ENCODE measurements at regions not wholly inside any gene's neighbourhood (a gene's known extent, or its start where the extent isn't known, plus 50 kb on each side); places are given as distances from the start of the nearest gene placed in this dataset.

GRCh38 chr2:3059141-3059925, 318.3 kb downstream of the EIPR1 start:
- ATAC-seq (ENCODE audit: low read depth) (no peak), DNase-seq (ENCODE audit: low spot score) (no peak)
- no peak overlapping the region for H3K27ac ChIP-seq (ENCODE audit: poor library complexity, severe bottlenecking)
- no peaks in the 10 kb centered on the region for H3K9me3 ChIP-seq (ENCODE audit: severe bottlenecking)
- no peak for TF ChIP-seq CTCF (IDR thresholded peaks at IDR 0.05; ENCODE audit: poor library complexity, severe bottlenecking)
- H3K4me1 ChIP-seq (ENCODE audit: insufficient read depth, poor library complexity, severe bottlenecking): no peaks in the 10 kb centered on the region
- no peaks in the 10 kb centered on the region for H3K36me3 ChIP-seq (ENCODE audit: low read depth)
- no peaks in the 10 kb centered on the region for H3K27me3 ChIP-seq (ENCODE audit: insufficient read depth, poor library complexity, severe bottlenecking)
- H3K4me3 ChIP-seq (ENCODE audit: severe bottlenecking): no peak overlapping the region

- no peaks in the 10 kb centered on the region for H3K36me3 ChIP-seq (ENCODE audit: low read depth)
- DNase-seq (ENCODE audit: low spot score) (no peak), ATAC-seq (ENCODE audit: low read depth) (no peak)
- no peaks in the 10 kb centered on the region for H3K9me3 ChIP-seq (ENCODE audit: severe bottlenecking)
- TF ChIP-seq CTCF (IDR thresholded peaks at IDR 0.05; ENCODE audit: poor library complexity, severe bottlenecking): no peak
- H3K4me3 ChIP-seq (ENCODE audit: severe bottlenecking): no peak overlapping the region
- no peaks in the 10 kb centered on the region for H3K4me1 ChIP-seq (ENCODE audit: insufficient read depth, poor library complexity, severe bottlenecking)
- no peak overlapping the region for H3K27ac ChIP-seq (ENCODE audit: poor library complexity, severe bottlenecking)
- H3K27me3 ChIP-seq (ENCODE audit: insufficient read depth, poor library complexity, severe bottlenecking): no peaks in the 10 kb centered on the region
Observed at GRCh38 chr2:3054066-3054465, 323.6 kb downstream of the EIPR1 start.

- DNase-seq (ENCODE audit: low spot score) (no peak), ATAC-seq (ENCODE audit: low read depth) (no peak)
- H3K9me3 ChIP-seq (ENCODE audit: severe bottlenecking): no peaks in the 10 kb centered on the region
- H3K4me1 ChIP-seq (ENCODE audit: insufficient read depth, poor library complexity, severe bottlenecking): no peaks in the 10 kb centered on the region
- H3K4me3 ChIP-seq (ENCODE audit: severe bottlenecking): no peak overlapping the region
- H3K36me3 ChIP-seq (ENCODE audit: low read depth): no peaks in the 10 kb centered on the region
- no peaks in the 10 kb centered on the region for H3K27me3 ChIP-seq (ENCODE audit: insufficient read depth, poor library complexity, severe bottlenecking)
- no peak overlapping the region for H3K27ac ChIP-seq (ENCODE audit: poor library complexity, severe bottlenecking)
- no peak for TF ChIP-seq CTCF (IDR thresholded peaks at IDR 0.05; ENCODE audit: poor library complexity, severe bottlenecking)
Observed at GRCh38 chr2:3051266-3051665, 326.4 kb downstream of the EIPR1 start.

- ATAC-seq (ENCODE audit: low read depth) (no peak), DNase-seq (ENCODE audit: low spot score) (no peak)
- no peaks in the 10 kb centered on the region for H3K4me1 ChIP-seq (ENCODE audit: insufficient read depth, poor library complexity, severe bottlenecking)
- H3K27ac ChIP-seq (ENCODE audit: poor library complexity, severe bottlenecking): no peak overlapping the region
- TF ChIP-seq CTCF (IDR thresholded peaks at IDR 0.05; ENCODE audit: poor library complexity, severe bottlenecking): no peak
- H3K9me3 ChIP-seq (ENCODE audit: severe bottlenecking): no peaks in the 10 kb centered on the region
- no peak overlapping the region for H3K4me3 ChIP-seq (ENCODE audit: severe bottlenecking)
- H3K36me3 ChIP-seq (ENCODE audit: low read depth): no peaks in the 10 kb centered on the region
- no peaks in the 10 kb centered on the region for H3K27me3 ChIP-seq (ENCODE audit: insufficient read depth, poor library complexity, severe bottlenecking)
Observed at GRCh38 chr2:3046170-3046865, 331.3 kb downstream of the EIPR1 start.

All from RWPE2 (cell line).